ENCODE measurements at regions not wholly inside any gene's neighbourhood (a gene's known extent, or its start where the extent isn't known, plus 50 kb on each side); places are given as distances from the start of the nearest gene placed in this dataset.

GRCh38 chr15:37368961-37369360, 268.6 kb upstream of the MEIS2 start:
- intact Hi-C loops (cut with DNase I; ENCODE audit: low total_unique reads), result no loop called here
- Histone ChIP-seq H3K36me3 (no peaks in the 10 kb centered on the region), H3K27me3 (no peaks in the 10 kb centered on the region), H3K4me1 (no peaks in the 10 kb centered on the region), H3K27ac (no peak overlapping the region), H3K9me3 (no peaks in the 10 kb centered on the region), H3K4me3 (no peak overlapping the region)
- no peak for DNase-seq
- no peak for TF ChIP-seq CTCF (IDR thresholded peaks at IDR 0.05)

- H3K9me3 ChIP-seq, result no peaks in the 10 kb centered on the region
- TF ChIP-seq CTCF (IDR thresholded peaks at IDR 0.05), result no peak
- no peak overlapping the region for H3K4me3 ChIP-seq
- intact Hi-C loops (cut with DNase I; ENCODE audit: low total_unique reads), result no loop called here
- H3K27me3 ChIP-seq, result no peaks in the 10 kb centered on the region
- H3K36me3 ChIP-seq, result no peaks in the 10 kb centered on the region
- H3K4me1 ChIP-seq, result no peaks in the 10 kb centered on the region
- H3K27ac ChIP-seq, result no peak overlapping the region
- DNase-seq, result no peak
Measured at GRCh38 chr15:37370941-37371340, 270.6 kb upstream of the MEIS2 start.

GRCh38 chr15:37372064-37372463, 271.7 kb upstream of the MEIS2 start:
- no peak for TF ChIP-seq CTCF (IDR thresholded peaks at IDR 0.05)
- H3K36me3 ChIP-seq, result no peaks in the 10 kb centered on the region
- no peaks in the 10 kb centered on the region for H3K9me3 ChIP-seq
- no peak overlapping the region for H3K4me3 ChIP-seq
- intact Hi-C loops (cut with DNase I; ENCODE audit: low total_unique reads), result no loop called here
- H3K27me3 ChIP-seq, result no peaks in the 10 kb centered on the region
- DNase-seq, result no peak
- no peak overlapping the region for H3K27ac ChIP-seq
- H3K4me1 ChIP-seq, result no peaks in the 10 kb centered on the region

GRCh38 chr15:37375519-37375918, 275.2 kb upstream of the MEIS2 start:
- TF ChIP-seq CTCF (IDR thresholded peaks at IDR 0.05), result no peak
- intact Hi-C loops (cut with DNase I; ENCODE audit: low total_unique reads), result no loop called here

GRCh38 chr15:37377428-37377827, 277.1 kb upstream of the MEIS2 start:
- Histone ChIP-seq H3K27me3 (no peaks in the 10 kb centered on the region), H3K4me1 (no peaks in the 10 kb centered on the region)

More at GRCh38 chr15:37375519-37375918, 275.2 kb upstream of the MEIS2 start:
- H3K9me3 ChIP-seq, result no peaks in the 10 kb centered on the region
- H3K4me1 ChIP-seq, result no peaks in the 10 kb centered on the region
- H3K4me3 ChIP-seq, result no peak overlapping the region
- no peak for DNase-seq
- no peaks in the 10 kb centered on the region for H3K36me3 ChIP-seq
- no peak overlapping the region for H3K27ac ChIP-seq
- H3K27me3 ChIP-seq, result no peaks in the 10 kb centered on the region

More at GRCh38 chr15:37377428-37377827, 277.1 kb upstream of the MEIS2 start:
- intact Hi-C loops (cut with DNase I; ENCODE audit: low total_unique reads), result no loop called here
- Histone ChIP-seq H3K4me3 (no peak overlapping the region), H3K27ac (no peak overlapping the region), H3K36me3 (no peaks in the 10 kb centered on the region), H3K9me3 (no peaks in the 10 kb centered on the region)
- no peak for DNase-seq
- TF ChIP-seq CTCF (IDR thresholded peaks at IDR 0.05), result no peak

All from tibial artery (tissue), 4 donors.